ENCODE measurements at regions not wholly inside any gene's neighbourhood (a gene's known extent, or its start where the extent isn't known, plus 50 kb on each side); places are given as distances from the start of the nearest gene placed in this dataset.
"Not testable (repeated sequence)": the region's sequence is repeated elsewhere in the genome, so short reads cannot be mapped to it uniquely, and the experiment has no call there.

- no peaks in the 10 kb centered on the region for H3K27me3 ChIP-seq (ENCODE audit: control insufficient read depth, insufficient read depth, low read length)
- ChIA-PET CTCF (no interaction called here), POLR2A (no interaction called here)
- no peak overlapping the region for H3K4me3 ChIP-seq (ENCODE audit: low read depth, low read length)
- DNase-seq (ENCODE audit: low read depth, low spot score) = no peak
- H3K9me3 ChIP-seq (ENCODE audit: control insufficient read depth, insufficient read depth, low read length) = no peaks in the 10 kb centered on the region
- TF ChIP-seq CTCF (IDR thresholded peaks at IDR 0.05; ENCODE audit: low read depth, low read length) = no peak
- H3K27ac ChIP-seq (ENCODE audit: low read depth, low read length) = no peak overlapping the region
Observed at GRCh38 chr12:95380997-95381786, 92.8 kb upstream of the METAP2 start.

GRCh38 chr12:95383920-95384319 is 90.0 kb upstream of the METAP2 start:
- CTCF ChIA-PET = not testable (repeated sequence)

GRCh38 chr12:95384785-95385184 is 89.2 kb upstream of the METAP2 start:
- Histone ChIP-seq H3K4me3 (ENCODE audit: low read depth, low read length) (no peak overlapping the region), H3K27me3 (ENCODE audit: control insufficient read depth, insufficient read depth, low read length) (no peaks in the 10 kb centered on the region), H3K27ac (ENCODE audit: low read depth, low read length) (no peak overlapping the region), H3K9me3 (ENCODE audit: control insufficient read depth, insufficient read depth, low read length) (no peaks in the 10 kb centered on the region)
- POLR2A ChIA-PET = interaction anchor here (1.7 kb wide), 1 partner anchor 89 kb away, joined by 4 read pairs; the partner anchor contains the start of gene METAP2
- TF ChIP-seq CTCF (IDR thresholded peaks at IDR 0.05; ENCODE audit: low read depth, low read length) = no peak
- CTCF ChIA-PET = no interaction called here
- DNase-seq (ENCODE audit: low read depth, low spot score) = no peak

More at GRCh38 chr12:95383920-95384319, 90.0 kb upstream of the METAP2 start:
- H3K4me3 ChIP-seq (ENCODE audit: low read depth, low read length); H3K9me3 ChIP-seq (ENCODE audit: control insufficient read depth, insufficient read depth, low read length); DNase-seq (ENCODE audit: low read depth, low spot score); POLR2A ChIA-PET; H3K27ac ChIP-seq (ENCODE audit: low read depth, low read length); H3K27me3 ChIP-seq (ENCODE audit: control insufficient read depth, insufficient read depth, low read length): not testable (repeated sequence)

GRCh38 chr12:95385246-95386035 is 88.5 kb upstream of the METAP2 start:
- ChIA-PET CTCF (no interaction called here), POLR2A (interaction anchor here (1.7 kb wide), 1 partner anchor 88 kb away, joined by 4 read pairs; the partner anchor contains the start of gene METAP2)
- Histone ChIP-seq H3K27ac (ENCODE audit: low read depth, low read length) (no peak overlapping the region), H3K4me3 (ENCODE audit: low read depth, low read length) (peak overlapping the region; percentile 42), H3K9me3 (ENCODE audit: control insufficient read depth, insufficient read depth, low read length) (no peaks in the 10 kb centered on the region), H3K27me3 (ENCODE audit: control insufficient read depth, insufficient read depth, low read length) (no peaks in the 10 kb centered on the region)
- no peak for TF ChIP-seq CTCF (IDR thresholded peaks at IDR 0.05; ENCODE audit: low read depth, low read length)
- peak; percentile 21 for DNase-seq (ENCODE audit: low read depth, low spot score)

GRCh38 chr12:95386051-95386450 is 87.9 kb upstream of the METAP2 start:
- TF ChIP-seq CTCF (IDR thresholded peaks at IDR 0.05; ENCODE audit: low read depth, low read length) = no peak
- DNase-seq (ENCODE audit: low read depth, low spot score) = no peak

GRCh38 chr12:95388260-95388659 is 85.7 kb upstream of the METAP2 start:
- H3K27ac ChIP-seq (ENCODE audit: low read depth, low read length); CTCF ChIA-PET; POLR2A ChIA-PET: not testable (repeated sequence)

More at GRCh38 chr12:95386051-95386450, 87.9 kb upstream of the METAP2 start:
- Histone ChIP-seq H3K4me3 (ENCODE audit: low read depth, low read length) (no peak overlapping the region), H3K27ac (ENCODE audit: low read depth, low read length) (no peak overlapping the region), H3K9me3 (ENCODE audit: control insufficient read depth, insufficient read depth, low read length) (no peaks in the 10 kb centered on the region), H3K27me3 (ENCODE audit: control insufficient read depth, insufficient read depth, low read length) (no peaks in the 10 kb centered on the region)
- POLR2A ChIA-PET = interaction anchor here (1.7 kb wide), 1 partner anchor 88 kb away, joined by 4 read pairs; the partner anchor contains the start of gene METAP2
- CTCF ChIA-PET = interaction anchor here (0.9 kb wide), 1 partner anchor 189 kb away, joined by 3 read pairs; no protein-coding TSS in a partner anchor

More at GRCh38 chr12:95388260-95388659, 85.7 kb upstream of the METAP2 start:
- H3K9me3 ChIP-seq (ENCODE audit: control insufficient read depth, insufficient read depth, low read length); DNase-seq (ENCODE audit: low read depth, low spot score); H3K27me3 ChIP-seq (ENCODE audit: control insufficient read depth, insufficient read depth, low read length); H3K4me3 ChIP-seq (ENCODE audit: low read depth, low read length): not testable (repeated sequence)
